Mesenchymal stem cell (in vitro differentiated cells and primary cell): ENCODE measurements at regions not wholly inside any gene's neighbourhood (a gene's known extent, or its start where the extent isn't known, plus 50 kb on each side); places are given as distances from the start of the nearest gene placed in this dataset.
"Not testable (repeated sequence)": the region's sequence is repeated elsewhere in the genome, so short reads cannot be mapped to it uniquely, and the experiment has no call there.

Experiments
- DNase-seq: peaks from one replicate; pipeline ENCODE4 v3.0.0-alpha.2; 2013
- H2AFZ ChIP-seq: one replicate; pipeline ENCODE4 v1.6.1; 2013; ENCODE audit warnings: low read depth, mild to moderate bottlenecking, control low read depth, inconsistent platforms, low read length, moderate library complexity
- H2AK5ac ChIP-seq: 2 replicates; pipeline ENCODE4 v1.6.1; 2013; ENCODE audit warnings: low read length, moderate library complexity, mild to moderate bottlenecking, inconsistent platforms; ENCODE audit not compliant: severe bottlenecking
- H2BK120ac ChIP-seq: one replicate; pipeline ENCODE4 v1.6.1; 2013; ENCODE audit warnings: low read depth, mild to moderate bottlenecking, inconsistent platforms, low read length, moderate library complexity
- H2BK12ac ChIP-seq, 2 experiments: one replicate each; pipeline ENCODE4 v1.6.1; 2013; ENCODE audit warnings: inconsistent platforms in 2 of 2, low read length in 2 of 2, mild to moderate bottlenecking in 2 of 2, moderate library complexity in 2 of 2, control low read depth in 1 of 2
- H2BK15ac ChIP-seq: one replicate; pipeline ENCODE4 v1.6.1; 2013; ENCODE audit warnings: mild to moderate bottlenecking, low read depth, inconsistent platforms; ENCODE audit not compliant: poor library complexity, severe bottlenecking
- H2BK5ac ChIP-seq: 2 replicates; pipeline ENCODE4 v1.6.1; 2013; ENCODE audit warnings: low read depth, mild to moderate bottlenecking, low read length, control low read depth, inconsistent platforms; ENCODE audit not compliant: poor library complexity, severe bottlenecking
- H3K14ac ChIP-seq, 2 experiments: one replicate each; pipeline ENCODE4 v1.6.1; 2013; ENCODE audit warnings: inconsistent platforms in 2 of 2, low read length in 2 of 2, control low read depth in 1 of 2, mild to moderate bottlenecking in 1 of 2, moderate library complexity in 1 of 2
- H3K18ac ChIP-seq, 2 experiments: one replicate each; pipeline ENCODE4 v1.6.1; 2013; ENCODE audit warnings: inconsistent platforms in 2 of 2, low read length in 2 of 2, control low read depth in 1 of 2, low read depth in 1 of 2, mild to moderate bottlenecking in 1 of 2
- H3K23ac ChIP-seq, 2 experiments: one replicate each; pipeline ENCODE4 v1.6.1; 2013; ENCODE audit warnings: inconsistent platforms in 2 of 2, low read length in 2 of 2, mild to moderate bottlenecking in 2 of 2, moderate library complexity in 2 of 2, control low read depth in 1 of 2
- H3K27ac ChIP-seq: 2 replicates; pipeline ENCODE4 v1.5.1; 2013; ENCODE audit warnings: mild to moderate bottlenecking, moderate library complexity, low read length, control low read depth, inconsistent platforms; ENCODE audit not compliant: poor library complexity, severe bottlenecking
- H3K27me3 ChIP-seq, 2 experiments: 2 replicates each; pipeline versions ENCODE4 v1.6.1 to v1.7.0; 2013; ENCODE audit warnings: low read length in 2 of 2, mild to moderate bottlenecking in 2 of 2, moderate library complexity in 2 of 2, control low read depth in 1 of 2, inconsistent platforms in 1 of 2; ENCODE audit not compliant: control insufficient read depth in 1 of 2, insufficient read depth in 1 of 2
- H3K36me3 ChIP-seq, 2 experiments: 2 replicates each; pipeline versions ENCODE4 v1.6.1 to v1.7.0; 2013; ENCODE audit warnings: low read length in 2 of 2, control low read depth in 1 of 2, inconsistent platforms in 1 of 2, low read depth in 1 of 2, mild to moderate bottlenecking in 1 of 2; ENCODE audit not compliant: insufficient read depth in 2 of 2, control insufficient read depth in 1 of 2
- H3K4ac ChIP-seq, 2 experiments: one replicate each; pipeline ENCODE4 v1.6.1; 2013; ENCODE audit warnings: inconsistent platforms in 2 of 2, low read length in 2 of 2, mild to moderate bottlenecking in 2 of 2, moderate library complexity in 2 of 2, control low read depth in 1 of 2, low read depth in 1 of 2
- H3K4me1 ChIP-seq: 2 replicates; pipeline ENCODE4 v1.6.1; 2013; ENCODE audit warnings: low read depth, low read length, control low read depth; ENCODE audit not compliant: control insufficient read depth, insufficient read depth
- H3K4me2 ChIP-seq: 2 replicates; pipeline ENCODE4 v1.6.1; 2013; ENCODE audit warnings: low read length, mild to moderate bottlenecking, inconsistent platforms; ENCODE audit not compliant: poor library complexity, severe bottlenecking
- H3K4me3 ChIP-seq, 2 experiments: 2 replicates each; pipeline versions ENCODE4 v1.5.1 to v1.7.0; 2013; ENCODE audit warnings: low read length in 2 of 2, mild to moderate bottlenecking in 2 of 2, control low read depth in 1 of 2, low read depth in 1 of 2; ENCODE audit not compliant: insufficient read depth in 1 of 2
- H3K79me1 ChIP-seq: replicated peaks from 2 replicates; pipeline ENCODE4 v1.6.1; 2013; ENCODE audit warnings: mild to moderate bottlenecking, control low read depth, low read length, inconsistent platforms; ENCODE audit not compliant: poor library complexity, severe bottlenecking
- H3K9ac ChIP-seq: 2 replicates; pipeline ENCODE4 v1.7.0; 2013; ENCODE audit warnings: mild to moderate bottlenecking, low read length, moderate library complexity
- H3K9me3 ChIP-seq: 2 replicates; pipeline ENCODE4 v1.7.0; 2013; ENCODE audit warnings: mild to moderate bottlenecking, low read length; ENCODE audit not compliant: control insufficient read depth
- H4K8ac ChIP-seq: one replicate; pipeline ENCODE4 v1.6.1; 2013; ENCODE audit warnings: inconsistent platforms, mild to moderate bottlenecking, low read length, moderate library complexity
- H4K91ac ChIP-seq: one replicate; pipeline ENCODE4 v1.6.1; 2013; ENCODE audit warnings: mild to moderate bottlenecking, low read length, inconsistent platforms
- WGBS: methylation state at CpG from one replicate; pipeline ENCODE4 v1.1.7; 2013; ENCODE audit warnings: mixed read lengths; 5-methylcytosine and 5-hydroxymethylcytosine counted together

DNA sequence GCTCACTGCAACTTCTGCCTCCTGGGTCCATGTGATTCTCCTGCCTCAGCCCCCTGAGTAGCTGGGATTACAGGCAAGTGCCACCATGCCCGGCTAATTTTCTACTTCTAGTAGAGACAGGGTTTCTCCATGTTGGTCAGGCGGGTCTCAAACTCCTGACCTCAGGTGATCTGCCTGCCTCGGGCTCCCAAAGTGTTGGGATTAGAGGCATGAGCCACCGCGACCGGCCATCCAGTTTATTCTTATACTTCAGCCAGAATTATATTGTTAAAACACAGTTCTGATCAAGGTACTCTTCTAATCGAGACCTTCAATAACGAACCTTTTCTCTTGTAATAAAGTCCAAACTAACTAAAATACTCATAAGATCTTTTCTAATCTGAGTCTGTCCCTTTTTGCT lies 119.6 kb upstream of the FAR2 start:
- H2BK5ac ChIP-seq, H3K9ac ChIP-seq, H3K4me2 ChIP-seq, DNase-seq, H2BK120ac ChIP-seq, H3K27me3 ChIP-seq, H2BK12ac ChIP-seq, H2AK5ac ChIP-seq, H3K4me3 ChIP-seq, H3K14ac ChIP-seq, H3K4ac ChIP-seq, H3K23ac ChIP-seq, H4K91ac ChIP-seq, H3K79me1 ChIP-seq, H3K4me1 ChIP-seq, H4K8ac ChIP-seq, H2AFZ ChIP-seq, H3K9me3 ChIP-seq, H3K27ac ChIP-seq, H3K18ac ChIP-seq, H3K36me3 ChIP-seq, H2BK15ac ChIP-seq: not testable (repeated sequence)
- 94% methylated on average over 8 of the region's 8 CpGs for WGBS

DNA sequence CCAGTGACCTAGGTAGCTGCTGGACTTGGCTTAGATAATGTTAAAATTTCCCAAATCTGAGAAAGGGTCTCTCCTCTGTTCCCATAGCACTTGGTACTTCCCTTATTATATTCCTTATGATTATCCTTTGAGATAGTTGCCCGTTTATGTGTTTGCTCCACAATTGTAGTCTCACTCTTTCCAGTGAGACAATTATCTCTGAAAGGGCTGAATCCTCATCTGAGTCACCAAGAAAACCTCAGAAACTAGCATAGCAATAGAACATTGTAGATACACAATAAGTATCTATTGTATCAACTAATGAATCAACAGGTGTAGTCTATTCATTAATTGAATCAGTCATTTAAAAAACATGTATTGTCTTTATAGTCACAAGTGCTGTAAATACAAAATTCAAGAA lies 119.1 kb upstream of the FAR2 start:
- Histone ChIP-seq H3K27me3 (peaks cover 0 to 6% of the 10 kb centered on the region in 2 experiments), H4K91ac (no peak overlapping the region), H3K4ac (no peak overlapping the region), H2BK15ac (no peak overlapping the region), H3K18ac (no peak overlapping the region), H3K27ac (no peak overlapping the region), H3K4me1 (no peaks in the 10 kb centered on the region), H2AK5ac (no peak overlapping the region), H3K79me1 (no peaks in the 10 kb centered on the region), H3K14ac (no peak overlapping the region), H3K23ac (no peak overlapping the region), H3K9ac (no peak overlapping the region), H3K9me3 (no peaks in the 10 kb centered on the region), H2BK5ac (no peak overlapping the region), H3K36me3 (no peaks in the 10 kb centered on the region), H3K4me2 (no peak overlapping the region), H4K8ac (no peak overlapping the region), H2BK120ac (no peak overlapping the region), H3K4me3 (no peak overlapping the region), H2BK12ac (no peak overlapping the region), H2AFZ (no peak overlapping the region)
- no peak for DNase-seq
- WGBS = 60% methylated on average over 1 of the region's 1 CpG

DNA sequence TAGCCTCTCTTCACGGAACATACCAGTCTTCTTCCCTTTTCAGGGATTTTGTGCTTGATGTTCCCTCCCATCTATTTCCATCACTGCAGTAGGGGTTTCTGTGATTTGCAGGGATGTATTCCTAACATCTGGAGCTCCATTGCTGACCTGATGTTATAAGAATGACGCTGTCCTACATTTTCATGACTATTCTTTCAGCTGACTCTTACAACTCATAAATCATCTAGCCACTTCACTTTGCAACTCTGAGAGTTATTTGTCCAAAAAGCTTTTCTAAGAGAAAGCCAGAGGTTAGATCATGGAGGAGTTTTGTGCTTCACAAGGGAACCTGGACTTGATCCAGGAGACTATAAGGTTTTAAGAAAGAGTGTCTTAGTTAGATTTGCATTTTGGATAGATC lies 116.6 kb upstream of the FAR2 start:
- Histone ChIP-seq H2AFZ (no peak overlapping the region), H3K27ac (no peak overlapping the region), H4K91ac (no peak overlapping the region), H3K18ac (no peak overlapping the region), H4K8ac (no peak overlapping the region), H2BK120ac (no peak overlapping the region), H3K4ac (no peak overlapping the region), H2BK15ac (no peak overlapping the region), H3K9me3 (no peaks in the 10 kb centered on the region), H3K36me3 (no peaks in the 10 kb centered on the region), H3K23ac (no peak overlapping the region), H2AK5ac (no peak overlapping the region), H3K27me3 (peaks cover 0 to 15% of the 10 kb centered on the region in 2 experiments), H3K79me1 (no peaks in the 10 kb centered on the region), H2BK5ac (no peak overlapping the region), H2BK12ac (no peak overlapping the region), H3K4me2 (no peak overlapping the region), H3K4me3 (no peak overlapping the region), H3K14ac (no peak overlapping the region), H3K4me1 (no peaks in the 10 kb centered on the region), H3K9ac (no peak overlapping the region)
- DNase-seq = peak; percentile 13
- 50% methylated on average over 1 of the region's 2 CpGs for WGBS

DNA sequence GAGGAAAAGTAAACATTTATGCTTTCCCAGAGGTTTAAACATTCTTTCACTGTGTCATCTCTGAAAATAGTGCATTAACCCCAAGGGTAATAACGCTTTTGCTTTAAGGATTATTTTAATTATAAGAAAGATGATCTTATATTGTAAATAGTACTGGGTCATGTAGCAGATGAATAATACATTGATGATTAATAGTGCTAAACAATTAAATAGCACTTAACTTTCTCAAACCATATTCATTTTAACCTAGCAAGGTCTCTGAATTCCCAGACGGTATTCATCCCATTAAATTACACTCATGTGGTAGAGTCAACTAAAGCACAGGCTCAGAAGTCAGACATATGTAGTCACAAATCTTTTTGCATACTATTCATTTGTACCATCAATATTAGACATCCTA lies 115.6 kb upstream of the FAR2 start:
- no peak overlapping the region for H3K4me3 ChIP-seq
- peaks cover 0 to 13% of the 10 kb centered on the region in 2 experiments for H3K27me3 ChIP-seq
- 97% methylated on average over 1 of the region's 2 CpGs for WGBS
- no peak overlapping the region for H3K14ac ChIP-seq
- H3K4me1 ChIP-seq = no peaks in the 10 kb centered on the region
- H3K4ac ChIP-seq = no peak overlapping the region
- no peak overlapping the region for H2BK15ac ChIP-seq
- no peak overlapping the region for H3K23ac ChIP-seq
- H3K36me3 ChIP-seq = no peaks in the 10 kb centered on the region
- no peak overlapping the region for H2BK5ac ChIP-seq
- no peak overlapping the region for H2AK5ac ChIP-seq
- no peak overlapping the region for H2AFZ ChIP-seq
- no peaks in the 10 kb centered on the region for H3K9me3 ChIP-seq
- H4K91ac ChIP-seq = no peak overlapping the region
- no peak overlapping the region for H3K27ac ChIP-seq
- no peaks in the 10 kb centered on the region for H3K79me1 ChIP-seq
- H2BK12ac ChIP-seq = no peak overlapping the region
- H3K18ac ChIP-seq = no peak overlapping the region
- H3K9ac ChIP-seq = no peak overlapping the region
- no peak overlapping the region for H4K8ac ChIP-seq
- H3K4me2 ChIP-seq = no peak overlapping the region
- DNase-seq = no peak
- no peak overlapping the region for H2BK120ac ChIP-seq
